Endothelial cell of umbilical vein (primary cell): ENCODE measurements at regions not wholly inside any gene's neighbourhood (a gene's known extent, or its start where the extent isn't known, plus 50 kb on each side); places are given as distances from the start of the nearest gene placed in this dataset.

Source experiments
- BruUV-seq: library from RNA; stranded (reverse); fragments of 400-500 nt; replicated peaks from 2 replicates; lab custom pipeline; 2021; lab: Mats Ljungman, UMichigan
- CTCF ChIA-PET: fragments of 300-600, 350-600 bp; sonication (Branson Sonifier 250); formaldehyde crosslinking; loops from one replicate; lab custom pipeline; 2021; ENCODE audit warnings: antibody characterized with exemption, inconsistent platforms; lab: Charles Lee
- POLR2A ChIA-PET: fragments of 300-600, 350-600 bp; sonication (Branson Sonifier 250); formaldehyde crosslinking; loops from one replicate; lab custom pipeline; 2021; ENCODE audit warnings: antibody characterized with exemption, inconsistent platforms; lab: Charles Lee
- DNase-seq: peaks from one replicate; pipeline ENCODE4 v3.0.0-alpha.2; 2011; ENCODE audit warnings: low read depth, low spot score
- FAIRE-seq: peaks from 2 replicates; lab custom pipeline; 2011; peaks lifted over from hg19 to GRCh38; lab: Jason Lieb, UNC
- H2AFZ ChIP-seq: 2 replicates; pipeline ENCODE4 v1.6.0; 2012; ENCODE audit warnings: low read depth, low read length, control low read depth, inconsistent platforms
- H3K27ac ChIP-seq: 2 replicates; pipeline ENCODE4 v1.5.1; 2011; ENCODE audit warnings: low read depth, mild to moderate bottlenecking, control low read depth, low read length, moderate library complexity; ENCODE audit not compliant: insufficient read depth
- H3K27me3 ChIP-seq, 2 experiments: 2 replicates each; pipeline versions ENCODE4 v1.6.0 to v1.6.1; 2011; ENCODE audit warnings: low read length in 2 of 2, mixed read lengths in 1 of 2; ENCODE audit not compliant: control insufficient read depth in 2 of 2, insufficient read depth in 2 of 2
- H3K36me3 ChIP-seq, 2 experiments: 2 replicates in 1 of 2; 3 replicates in 1 of 2; pipeline ENCODE4 v1.5.1; 2011; ENCODE audit warnings: low read length in 2 of 2, mild to moderate bottlenecking in 1 of 2, moderate library complexity in 1 of 2; ENCODE audit not compliant: control insufficient read depth in 2 of 2, insufficient read depth in 2 of 2; ENCODE audit errors: extremely low read depth in 1 of 2
- H3K4me1 ChIP-seq: 3 replicates; pipeline ENCODE4 v1.5.1; 2011; ENCODE audit warnings: mild to moderate bottlenecking, low read length; ENCODE audit not compliant: control insufficient read depth, insufficient read depth; ENCODE audit errors: extremely low read depth
- H3K4me2 ChIP-seq: 2 replicates; pipeline ENCODE4 v1.6.1; 2011; ENCODE audit warnings: low read length, control low read depth, mixed read lengths; ENCODE audit not compliant: insufficient read depth
- H3K4me3 ChIP-seq, 3 experiments: fragments of 200-600 bp in 1 of 3; sonication (generic), shearing (Covaris generic) in 1 of 3; replicated peaks in 1 of 3; 2 replicates each; pipeline ENCODE4 v1.5.1; 2011 to 2016; ENCODE audit warnings: control low read depth in 3 of 3, low read length in 3 of 3, mild to moderate bottlenecking in 2 of 3, inconsistent platforms in 1 of 3, low read depth in 1 of 3, moderate library complexity in 1 of 3; ENCODE audit not compliant: insufficient read depth in 1 of 3
- H3K79me2 ChIP-seq: 2 replicates; pipeline ENCODE4 v1.6.0; 2012; ENCODE audit warnings: low read length, inconsistent platforms; ENCODE audit not compliant: control insufficient read depth, insufficient read depth
- H3K9ac ChIP-seq: replicated peaks from 2 replicates; pipeline ENCODE3; 2011; ENCODE audit warnings: low read length, control low read depth; ENCODE audit not compliant: insufficient read depth; ENCODE audit errors: extremely low read depth
- H3K9me1 ChIP-seq: replicated peaks from 3 replicates; pipeline ENCODE4 v1.6.0; 2011; ENCODE audit warnings: mild to moderate bottlenecking, low read length; ENCODE audit not compliant: control insufficient read depth, insufficient read depth; ENCODE audit errors: extremely low read depth
- H3K9me3 ChIP-seq: replicated peaks from 2 replicates; pipeline ENCODE4 v1.5.1; 2012; ENCODE audit warnings: low read length, inconsistent platforms; ENCODE audit not compliant: control insufficient read depth, insufficient read depth
- H4K20me1 ChIP-seq: replicated peaks from 2 replicates; pipeline ENCODE3; 2011; ENCODE audit warnings: mild to moderate bottlenecking, low read length; ENCODE audit not compliant: control insufficient read depth, insufficient read depth; ENCODE audit errors: extremely low read depth
- EZH2 ChIP-seq: IDR thresholded peaks from 2 replicates; pipeline ENCODE4 v1.6.1; 2012; ENCODE audit warnings: borderline replicate concordance, low read depth, mild to moderate bottlenecking, moderate library complexity, low read length, inconsistent platforms; ENCODE audit not compliant: severe bottlenecking
- FOS ChIP-seq: IDR thresholded peaks from 2 replicates; pipeline ENCODE4 v1.6.1; 2011; ENCODE audit warnings: mild to moderate bottlenecking, low read length, moderate library complexity, borderline replicate concordance; ENCODE audit not compliant: insufficient read depth
- GATA2 ChIP-seq: IDR thresholded peaks from 2 replicates; pipeline ENCODE4 v1.7.0; 2011; ENCODE audit warnings: low read depth, mild to moderate bottlenecking, moderate library complexity, mixed read lengths, low read length; ENCODE audit not compliant: insufficient read length, insufficient read depth
- JUN ChIP-seq: IDR thresholded peaks from 2 replicates; pipeline ENCODE4 v1.6.1; 2011; ENCODE audit warnings: borderline replicate concordance, low read depth; ENCODE audit not compliant: insufficient read length, insufficient read depth
- MYC ChIP-seq: IDR thresholded peaks from one replicate; pipeline ENCODE4 v1.6.1; 2011; ENCODE audit warnings: mild to moderate bottlenecking, low read depth, low read length
- POLR2A ChIP-seq: IDR thresholded peaks from 2 replicates; pipeline ENCODE4 v1.6.1; 2012; ENCODE audit warnings: low read depth, mild to moderate bottlenecking, control low read depth, low read length
- POLR2AphosphoS5 ChIP-seq: IDR thresholded peaks from 2 replicates; pipeline ENCODE4 v1.6.1; 2012; ENCODE audit warnings: low read depth, mild to moderate bottlenecking, control low read depth, low read length, moderate library complexity; ENCODE audit not compliant: insufficient read depth
- dilution Hi-C: fragments of 300-500 bp; cut with MboI; formaldehyde crosslinking; loops from one replicate; pipeline ENCODE4 v1.15.0; 2019; ENCODE audit warnings: low sequenced_read_pairs; ENCODE audit not compliant: extremely low pct_ligation_motif_present
- intact Hi-C: fragments of 100-400 bp; cut with micrococcal nuclease; formaldehyde crosslinking; loops from one replicate; pipeline ENCODE4 v1.10.0; 2022
- TF ChIP-seq, protein P1 (sequence below), 2 donors: IDR thresholded peaks; 1 replicate in 1 of 2; 2 replicates in 1 of 2; pipeline ENCODE4 v1.5.1; 2011; ENCODE audit warnings: low read length in 2 of 2, mild to moderate bottlenecking in 2 of 2, moderate library complexity in 2 of 2, control low read depth in 1 of 2, inconsistent platforms in 1 of 2, low read depth in 1 of 2; ENCODE audit not compliant: insufficient read depth in 1 of 2; ENCODE audit errors: extremely low read depth in 1 of 2
- TF ChIP-seq, protein P2 (sequence below): IDR thresholded peaks from 2 replicates; pipeline ENCODE4 v1.6.1; 2011; ENCODE audit not compliant: insufficient read depth, insufficient read length

GRCh38 chr7:138194567-138194966, 118.3 kb downstream of the AKR1D1 start:
- no peak for FAIRE-seq

More at GRCh38 chr7:138194567-138194966, 118.3 kb downstream of the AKR1D1 start:
- no peak for DNase-seq
- POLR2A ChIA-PET = no interaction called here
- Histone ChIP-seq H3K9me3 (no peaks in the 10 kb centered on the region), H3K9ac (no peak overlapping the region), H3K27me3 (no peaks in the 10 kb centered on the region), H2AFZ (no peak overlapping the region), H3K27ac (no peak overlapping the region), H3K4me2 (no peak overlapping the region), H3K9me1 (no peaks in the 10 kb centered on the region), H3K4me1 (no peaks in the 10 kb centered on the region), H4K20me1 (no peaks in the 10 kb centered on the region), H3K36me3 (no peaks in the 10 kb centered on the region), H3K79me2 (no peaks in the 10 kb centered on the region), H3K4me3 (no peak overlapping the region)
- no TSS peak for BruUV-seq
- intact Hi-C loops = no loop called here
- TF ChIP-seq, protein P1, sequence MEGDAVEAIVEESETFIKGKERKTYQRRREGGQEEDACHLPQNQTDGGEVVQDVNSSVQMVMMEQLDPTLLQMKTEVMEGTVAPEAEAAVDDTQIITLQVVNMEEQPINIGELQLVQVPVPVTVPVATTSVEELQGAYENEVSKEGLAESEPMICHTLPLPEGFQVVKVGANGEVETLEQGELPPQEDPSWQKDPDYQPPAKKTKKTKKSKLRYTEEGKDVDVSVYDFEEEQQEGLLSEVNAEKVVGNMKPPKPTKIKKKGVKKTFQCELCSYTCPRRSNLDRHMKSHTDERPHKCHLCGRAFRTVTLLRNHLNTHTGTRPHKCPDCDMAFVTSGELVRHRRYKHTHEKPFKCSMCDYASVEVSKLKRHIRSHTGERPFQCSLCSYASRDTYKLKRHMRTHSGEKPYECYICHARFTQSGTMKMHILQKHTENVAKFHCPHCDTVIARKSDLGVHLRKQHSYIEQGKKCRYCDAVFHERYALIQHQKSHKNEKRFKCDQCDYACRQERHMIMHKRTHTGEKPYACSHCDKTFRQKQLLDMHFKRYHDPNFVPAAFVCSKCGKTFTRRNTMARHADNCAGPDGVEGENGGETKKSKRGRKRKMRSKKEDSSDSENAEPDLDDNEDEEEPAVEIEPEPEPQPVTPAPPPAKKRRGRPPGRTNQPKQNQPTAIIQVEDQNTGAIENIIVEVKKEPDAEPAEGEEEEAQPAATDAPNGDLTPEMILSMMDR (IDR thresholded peaks at IDR 0.05; ENCODE audit: extremely low read depth in 1 of 2, insufficient read depth in 1 of 2, low read depth in 1 of 2, low read length in 2 of 2) = no peak
- TF ChIP-seq, protein P2, sequence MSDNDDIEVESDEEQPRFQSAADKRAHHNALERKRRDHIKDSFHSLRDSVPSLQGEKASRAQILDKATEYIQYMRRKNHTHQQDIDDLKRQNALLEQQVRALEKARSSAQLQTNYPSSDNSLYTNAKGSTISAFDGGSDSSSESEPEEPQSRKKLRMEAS = no peak
- TF ChIP-seq FOS (no peak), EZH2 (no peak), JUN (no peak), MYC (no peak), POLR2A (no peak), GATA2 (no peak), POLR2AphosphoS5 (no peak)
- CTCF ChIA-PET = no interaction called here
- dilution Hi-C loops = no loop called here
